Small intestine (tissue), 7 donors: ENCODE measurements at regions not wholly inside any gene's neighbourhood (a gene's known extent, or its start where the extent isn't known, plus 50 kb on each side); places are given as distances from the start of the nearest gene placed in this dataset.
"Not testable (repeated sequence)": the region's sequence is repeated elsewhere in the genome, so short reads cannot be mapped to it uniquely, and the experiment has no call there.

Experiments
- DNase-seq, 2 donors: peaks; one replicate each; pipeline versions ENCODE4 v3.0.0 to v3.0.0-alpha.2; 2013
- FAIRE-seq: peaks from 2 replicates; lab custom pipeline; 2012; peaks lifted over from hg19 to GRCh38; lab: Jason Lieb, UNC
- H3K27ac ChIP-seq, 3 donors: one replicate each; pipeline ENCODE4 v1.5.1; 2013; ENCODE audit warnings: low read length in 2 of 3, mild to moderate bottlenecking in 2 of 3, control low read depth in 1 of 3, inconsistent platforms in 1 of 3, low read depth in 1 of 3, moderate library complexity in 1 of 3
- H3K27me3 ChIP-seq, 3 donors: one replicate each; pipeline ENCODE4 v1.6.1; 2013; ENCODE audit warnings: low read length in 3 of 3, inconsistent platforms in 1 of 3; ENCODE audit not compliant: control insufficient read depth in 3 of 3, insufficient read depth in 3 of 3
- H3K36me3 ChIP-seq, 3 donors: one replicate each; pipeline ENCODE4 v1.6.1; 2013; ENCODE audit warnings: low read length in 3 of 3, inconsistent platforms in 1 of 3, low read depth in 1 of 3, mild to moderate bottlenecking in 1 of 3, moderate library complexity in 1 of 3; ENCODE audit not compliant: control insufficient read depth in 3 of 3, insufficient read depth in 2 of 3
- H3K4me1 ChIP-seq, 3 donors: one replicate each; pipeline ENCODE4 v1.6.1; 2013; ENCODE audit warnings: low read length in 2 of 3, inconsistent platforms in 1 of 3, low read depth in 1 of 3, mild to moderate bottlenecking in 1 of 3, moderate library complexity in 1 of 3; ENCODE audit not compliant: control insufficient read depth in 3 of 3, insufficient read depth in 2 of 3
- H3K4me3 ChIP-seq, 3 donors: one replicate each; pipeline ENCODE4 v1.5.1; 2013; ENCODE audit warnings: low read length in 3 of 3, control low read depth in 1 of 3, inconsistent platforms in 1 of 3, low read depth in 1 of 3, mild to moderate bottlenecking in 1 of 3, moderate library complexity in 1 of 3
- H3K9me3 ChIP-seq, 2 donors: one replicate each; pipeline ENCODE4 v1.6.1; 2013; ENCODE audit warnings: low read depth in 1 of 2, low read length in 1 of 2; ENCODE audit not compliant: control insufficient read depth in 2 of 2, insufficient read depth in 1 of 2
- WGBS, 3 donors: extraction: QIAGEN DNeasy Blood & Tissue Kit; methylation state at CpG; one replicate each; pipeline ENCODE4 v1.1.7; 2013; 5-methylcytosine and 5-hydroxymethylcytosine counted together
- donor health status: healthy with polysubstance abuse.
- donor health status: control.
- donor health status: control.
- donor health status: Bipolar disorder and iron deficiency.
- donor health status: healthy.

- no peak for FAIRE-seq
- DNase-seq = no peak
- H3K4me1 ChIP-seq = no peaks in the 10 kb centered on the region
- no peak overlapping the region for H3K4me3 ChIP-seq
- WGBS, 3 donors = 44 to 63% (median 50%) methylated on average over 1 of the region's 1 CpG
- no peak overlapping the region for H3K27ac ChIP-seq
- no peaks in the 10 kb centered on the region for H3K27me3 ChIP-seq
- H3K9me3 ChIP-seq = no peaks in the 10 kb centered on the region
- H3K36me3 ChIP-seq = no peaks in the 10 kb centered on the region
Observed at GRCh38 chr3:98709441-98709840, 53.7 kb upstream of the ST3GAL6 start.

- Histone ChIP-seq H3K27ac (no peak overlapping the region), H3K27me3 (no peaks in the 10 kb centered on the region), H3K4me1 (no peaks in the 10 kb centered on the region), H3K9me3 (no peaks in the 10 kb centered on the region), H3K36me3 (no peaks in the 10 kb centered on the region), H3K4me3 (no peak overlapping the region)
- no peak for DNase-seq
- 24 to 35% (median 29%) methylated on average over 3 of the region's 3 CpGs for WGBS, 3 donors
- FAIRE-seq = no peak
Observed at GRCh38 chr3:98710067-98710659, 53.0 kb upstream of the ST3GAL6 start.

- H3K4me1 ChIP-seq = no peaks in the 10 kb centered on the region
- WGBS, 3 donors = 68 to 86% (median 69%) methylated on average over 2 of the region's 2 CpGs
- FAIRE-seq (no peak), DNase-seq (no peak)
- no peak overlapping the region for H3K4me3 ChIP-seq
- no peaks in the 10 kb centered on the region for H3K36me3 ChIP-seq
- no peak overlapping the region for H3K27ac ChIP-seq
- no peaks in the 10 kb centered on the region for H3K9me3 ChIP-seq
- H3K27me3 ChIP-seq = no peaks in the 10 kb centered on the region
Observed at GRCh38 chr3:98711426-98711825, 51.7 kb upstream of the ST3GAL6 start.

- Histone ChIP-seq H3K27me3 (no peaks in the 10 kb centered on the region), H3K4me3 (no peak overlapping the region), H3K9me3 (no peaks in the 10 kb centered on the region), H3K36me3 (no peaks in the 10 kb centered on the region), H3K27ac (no peak overlapping the region), H3K4me1 (no peaks in the 10 kb centered on the region)
- no peak for DNase-seq
- no peak for FAIRE-seq
- 96 to 97% (median 96%) methylated on average over 6 of the region's 6 CpGs for WGBS, 3 donors
Observed at GRCh38 chr3:98712726-98713125, 50.4 kb upstream of the ST3GAL6 start.

GRCh38 chr3:98713332-98713731 lies 49.8 kb upstream of the ST3GAL6 start:
- not testable (repeated sequence) for H3K4me1 ChIP-seq, H3K27me3 ChIP-seq, FAIRE-seq, H3K9me3 ChIP-seq, DNase-seq, H3K27ac ChIP-seq, H3K4me3 ChIP-seq, H3K36me3 ChIP-seq
- 72 to 83% (median 75%) methylated on average over 5 of the region's 5 CpGs for WGBS, 3 donors
